ENCODE measurements at regions not wholly inside any gene's neighbourhood (a gene's known extent, or its start where the extent isn't known, plus 50 kb on each side); places are given as distances from the start of the nearest gene placed in this dataset.

- ChIA-PET POLR2A (no interaction called here), SMC1A (ENCODE audit: uncharacterized antibody, unreplicated experiment) (interaction anchor here (0.8 to 1.0 kb wide), 2 partner anchors 11 to 37 kb away, joined by 3 read pairs; no protein-coding TSS in a partner anchor), CTCF (interaction anchor here (1.4 kb wide), 1 partner anchor 11 kb away, joined by 3 read pairs; no protein-coding TSS in a partner anchor), RAD21 (ENCODE audit: unreplicated experiment) (no interaction called here)
- Histone ChIP-seq H3K9me3 (replicated peaks; ENCODE audit: control insufficient read depth, insufficient read depth, low read length) (no peaks in the 10 kb centered on the region), H3K4me3 (no peak overlapping the region), H3K4me1 (ENCODE audit: control insufficient read depth, insufficient read depth, low read length) (no peaks in the 10 kb centered on the region), H4K20me1 (ENCODE audit: control insufficient read depth, insufficient read depth) (no peaks in the 10 kb centered on the region), H3K27ac (ENCODE audit: control insufficient read depth, insufficient read depth) (no peak overlapping the region), H3K36me3 (ENCODE audit: control insufficient read depth in 2 of 2, insufficient read depth in 2 of 2, low read length in 1 of 2) (no peaks in the 10 kb centered on the region), H3K79me2 (ENCODE audit: control insufficient read depth, insufficient read depth, low read length) (no peaks in the 10 kb centered on the region), H3K27me3 (replicated peaks in 1 of 2; ENCODE audit: control insufficient read depth in 2 of 2, insufficient read depth in 2 of 2, low read length in 1 of 2) (no peaks in the 10 kb centered on the region), H3K9ac (ENCODE audit: control insufficient read depth, insufficient read depth, low read length) (no peak overlapping the region), H2AFZ (ENCODE audit: control insufficient read depth, low read depth, low read length) (no peak overlapping the region), H3K4me2 (ENCODE audit: control insufficient read depth, insufficient read depth) (no peak overlapping the region)
- ATAC-seq, result no peak
- FAIRE-seq, result no peak
- in situ Hi-C loops (cut with MboI), result no loop called here
- DNase-seq (ENCODE audit: low read depth, low spot score), result no peak
- TF ChIP-seq E4F1 (IDR thresholded peaks at IDR 0.05; ENCODE audit: borderline replicate concordance, partially characterized antibody) (no peak), LARP7 (IDR thresholded peaks at IDR 0.05) (no peak), MEF2A (IDR thresholded peaks at IDR 0.05; ENCODE audit: insufficient read depth, low read depth, low read length) (no peak), GABPA (IDR thresholded peaks at IDR 0.05; ENCODE audit: low read depth) (no peak), ZBED1 (IDR thresholded peaks at IDR 0.05; ENCODE audit: borderline replicate concordance) (no peak), RELA (IDR thresholded peaks at IDR 0.05; ENCODE audit: borderline replicate concordance, partially characterized antibody) (no peak), GATAD2B (conservative IDR thresholded peaks at IDR 0.05; ENCODE audit: low read depth) (no peak), TCF3 (IDR thresholded peaks at IDR 0.05; ENCODE audit: borderline replicate concordance, insufficient read depth, low read depth, low read length) (no peak), MTA2 (IDR thresholded peaks at IDR 0.05; ENCODE audit: low read depth) (no peak), NFYA (IDR thresholded peaks at IDR 0.05; ENCODE audit: borderline replicate concordance, low read depth, low read length) (no peak), YBX1 (IDR thresholded peaks at IDR 0.05) (no peak), POLR2AphosphoS5 (IDR thresholded peaks at IDR 0.05; ENCODE audit: low read length) (no peak), NFYB (IDR thresholded peaks at IDR 0.05; ENCODE audit: insufficient read depth, low read depth, low read length) (no peak), BCL11A (IDR thresholded peaks at IDR 0.05; ENCODE audit: low read depth, low read length) (no peak), PRDM15 (CRISPR knock-in tag; IDR thresholded peaks at IDR 0.05) (no peak), HDGF (IDR thresholded peaks at IDR 0.05) (no peak), SUZ12 (IDR thresholded peaks at IDR 0.05; ENCODE audit: unreplicated experiment) (no peak)
- intact Hi-C loops (cut with micrococcal nuclease; ENCODE audit: unreplicated experiment), result no loop called here
- WGBS (ENCODE audit: insufficient coverage, insufficient replicate concordance, low lambda C conversion rate, missing lambda C conversion rate), result 45% methylated on average over 2 of the region's 2 CpGs
- no TSS peak for BruUV-seq (replicated peaks)
These were observed 169.4 kb downstream of the MAD2L1 start for GRCh38 chr4:119897260-119897659.

All from GM12878 (cell line).